HG03135 (cell line): ENCODE measurements at regions not wholly inside any gene's neighbourhood (a gene's known extent, or its start where the extent isn't known, plus 50 kb on each side); places are given as distances from the start of the nearest gene placed in this dataset.
"Not testable (repeated sequence)": the region's sequence is repeated elsewhere in the genome, so short reads cannot be mapped to it uniquely, and the experiment has no call there.

ENCODE experiments used
- ATAC-seq: cut with Tn5 transposase; IDR thresholded peaks from one replicate; pipeline ENCODE4 v1.9.1; 2021; ENCODE audit warnings: mild to moderate bottlenecking, moderate library complexity; ENCODE audit not compliant: unreplicated experiment

- peak; percentile 67 for ATAC-seq
Observed at GRCh38 chr13:52565324-52565723, 76.9 kb upstream of the HNRNPA1L2 start.

DNA sequence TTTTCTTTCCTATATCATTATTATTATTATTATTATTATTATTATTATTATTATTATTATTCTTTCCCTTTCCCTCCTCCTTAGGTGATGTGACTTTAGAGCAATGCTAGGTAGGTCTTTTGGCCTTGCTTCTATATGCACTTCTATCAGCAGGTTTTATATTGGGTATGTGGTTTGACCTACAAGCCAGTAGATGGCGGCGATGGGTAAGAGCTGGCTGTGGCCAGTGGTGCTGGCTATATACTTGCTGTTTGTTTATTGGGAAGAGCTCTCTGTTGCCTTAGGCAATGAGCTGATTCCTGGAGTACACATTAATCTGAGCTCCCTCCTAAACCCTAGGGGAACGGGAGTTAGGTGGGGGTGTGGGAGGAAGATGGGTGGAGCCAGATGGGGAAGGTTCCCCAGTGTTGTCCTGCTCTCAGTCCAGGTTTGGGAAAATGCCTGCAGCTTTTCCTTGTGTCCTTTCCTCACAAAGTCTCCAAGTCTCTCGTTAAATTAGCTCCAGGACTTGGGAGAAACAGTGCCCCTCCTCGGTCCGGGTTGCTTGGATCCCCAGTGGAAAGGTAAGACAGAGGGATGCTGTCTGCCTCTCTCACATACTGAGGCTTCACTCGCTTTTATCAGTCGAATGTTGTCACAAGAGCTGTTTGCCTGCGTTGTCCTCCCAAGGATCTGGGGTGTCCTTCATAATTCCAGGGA, 72.2 kb upstream of the HNRNPA1L2 start:
- ATAC-seq: peak; percentile 64

- not testable (repeated sequence) for ATAC-seq
Observed at GRCh38 chr13:52571163-52571562, 71.1 kb upstream of the HNRNPA1L2 start.

DNA sequence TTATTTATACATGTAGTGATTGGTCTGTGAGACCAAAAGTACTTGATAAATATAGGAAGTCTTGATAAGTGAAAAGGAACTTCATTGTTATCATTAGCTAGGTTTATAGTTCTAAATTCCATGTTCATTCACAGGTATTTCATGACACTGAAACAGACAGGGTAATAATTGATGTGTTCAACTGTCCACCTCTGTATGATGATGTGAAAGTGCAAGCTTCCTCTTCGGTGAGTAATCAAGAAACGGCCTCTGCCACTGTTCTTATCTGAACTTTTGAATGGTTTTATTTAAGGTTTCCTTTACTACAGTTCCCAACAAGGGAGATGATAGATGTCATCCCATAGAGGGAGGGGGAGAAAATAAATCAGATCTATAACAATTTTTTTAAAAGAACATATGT, 59.3 kb upstream of the HNRNPA1L2 start:
- ATAC-seq: peak; percentile 82
